ENCODE measurements at regions not wholly inside any gene's neighbourhood (a gene's known extent, or its start where the extent isn't known, plus 50 kb on each side); places are given as distances from the start of the nearest gene placed in this dataset.

GRCh38 chr12:115296613-115297198, 612.7 kb upstream of the TBX3 start:
- TF ChIP-seq RAD21 (IDR thresholded peaks at IDR 0.05), result no peak
- no peak for TF ChIP-seq SP1 (IDR thresholded peaks at IDR 0.05)
- TF ChIP-seq CTCF (IDR thresholded peaks at IDR 0.05; ENCODE audit: low read depth, low read length, missing input control), result no peak
- no peak for TF ChIP-seq MAX (IDR thresholded peaks at IDR 0.05)
- no peak for TF ChIP-seq EGR1 (IDR thresholded peaks at IDR 0.05; ENCODE audit: low read depth in 2 of 2)
- no peak for TF ChIP-seq YY1 (IDR thresholded peaks at IDR 0.05)
- no peak for TF ChIP-seq ATF3 (IDR thresholded peaks at IDR 0.05)
- TF ChIP-seq GABPA (IDR thresholded peaks at IDR 0.05 in 1 of 2, conservative IDR thresholded peaks at IDR 0.05 in 1 of 2), result no peak
- no peak for TF ChIP-seq FOXA2 (IDR thresholded peaks at IDR 0.05)
- TF ChIP-seq TAF1 (conservative IDR thresholded peaks at IDR 0.05), result no peak
- no peak for TF ChIP-seq HNF4G (IDR thresholded peaks at IDR 0.05)
- TF ChIP-seq NR2F2 (IDR thresholded peaks at IDR 0.05), result no peak
- TF ChIP-seq REST (IDR thresholded peaks at IDR 0.05), result no peak
- TF ChIP-seq ZBTB33 (IDR thresholded peaks at IDR 0.05), result no peak

All from liver (tissue), 3 donors.